HG03460 (cell line): ENCODE measurements at regions not wholly inside any gene's neighbourhood (a gene's known extent, or its start where the extent isn't known, plus 50 kb on each side); places are given as distances from the start of the nearest gene placed in this dataset.
"Not testable (repeated sequence)": the region's sequence is repeated elsewhere in the genome, so short reads cannot be mapped to it uniquely, and the experiment has no call there.

Source experiments
- ATAC-seq: cut with Tn5 transposase; IDR thresholded peaks from one replicate; pipeline ENCODE4 v1.9.1; 2021; ENCODE audit not compliant: unreplicated experiment

GRCh38 chr13:32828711-32829110 is 187.5 kb upstream of the KL start:
- no peak for ATAC-seq

DNA sequence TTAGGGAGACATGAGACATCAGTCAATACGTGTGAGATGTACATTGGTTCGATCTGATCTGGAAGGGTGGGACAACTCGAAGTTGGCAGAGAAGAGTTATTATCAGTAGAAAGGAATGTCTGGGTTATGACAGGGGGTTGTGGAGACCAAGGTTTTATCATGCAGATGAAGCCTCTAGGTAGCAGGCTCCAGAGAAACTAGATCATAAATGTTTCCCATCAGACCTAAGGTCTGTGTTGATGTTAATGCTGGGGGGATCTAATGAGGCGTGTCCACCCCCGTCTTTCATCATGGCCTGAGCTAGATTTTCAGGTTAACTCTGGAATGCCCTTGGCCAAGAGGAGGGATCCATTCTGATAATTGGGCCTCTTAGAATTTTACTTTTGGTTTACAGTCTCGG is 187.0 kb upstream of the KL start:
- no peak for ATAC-seq

GRCh38 chr13:32829676-32830335 is 186.4 kb upstream of the KL start:
- no peak for ATAC-seq

DNA sequence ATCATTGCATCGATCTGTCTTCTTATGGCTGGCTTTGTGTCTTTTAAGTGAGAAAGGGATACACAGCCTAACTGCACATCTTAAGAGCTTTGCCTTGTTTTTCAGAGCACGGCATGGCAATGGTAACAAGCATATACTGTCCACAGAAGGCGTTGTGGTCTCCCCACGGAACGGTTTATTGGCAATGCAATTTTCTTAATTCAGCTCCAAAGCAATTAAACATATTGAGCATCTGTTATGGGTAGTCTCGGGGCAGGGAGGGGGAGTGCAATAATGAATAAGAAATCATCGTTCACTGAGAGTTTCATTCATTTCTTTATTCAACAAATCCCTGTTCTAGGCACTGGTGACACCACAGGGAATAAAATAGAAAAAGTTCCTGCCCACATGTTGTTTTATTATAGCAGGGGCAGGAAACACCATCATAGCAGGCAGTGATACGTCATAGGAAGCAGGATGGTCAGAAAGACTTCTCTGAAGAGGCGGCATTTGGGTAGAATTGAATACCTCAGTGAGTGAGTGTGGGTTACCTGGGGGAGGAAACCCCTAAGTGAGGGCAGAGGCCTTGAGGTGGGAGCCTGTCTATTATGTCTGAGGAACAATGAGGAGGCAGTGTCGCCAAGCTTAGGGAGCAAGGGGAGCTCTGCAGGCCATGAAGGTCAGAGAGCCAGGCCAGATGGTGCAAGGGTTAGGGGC is 185.7 kb upstream of the KL start:
- no peak for ATAC-seq

DNA sequence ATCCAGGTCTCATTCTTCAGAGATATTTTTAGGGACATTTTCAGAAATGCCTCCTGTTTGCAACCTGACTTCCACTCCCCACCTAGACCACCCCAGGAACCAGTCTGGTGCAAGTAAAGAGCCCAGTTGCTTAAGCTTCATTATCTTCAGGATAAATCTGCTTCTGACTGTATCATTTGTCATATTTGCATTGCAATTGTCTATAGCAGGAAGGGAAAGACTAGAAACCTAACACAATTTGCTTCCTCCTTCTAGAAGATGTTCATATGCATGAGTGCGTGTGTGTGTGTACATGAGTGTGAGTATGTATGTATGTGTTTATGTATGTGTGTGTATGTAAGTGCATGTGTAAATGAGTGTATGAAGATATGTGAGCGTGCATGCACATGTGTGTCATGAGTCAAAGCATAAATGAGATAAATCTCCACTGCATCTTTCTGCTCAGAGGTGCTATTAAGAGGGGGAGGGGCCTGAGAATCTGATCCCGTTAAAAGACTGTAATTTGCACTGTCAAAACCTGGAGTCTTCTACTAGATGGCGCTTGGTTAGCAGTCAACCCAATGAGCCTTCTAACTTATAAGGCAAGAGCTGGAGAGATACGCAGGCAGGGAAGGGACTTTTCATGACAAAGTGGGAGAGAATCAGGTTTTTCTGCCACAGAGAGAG is 178.8 kb upstream of the KL start:
- no peak for ATAC-seq

DNA sequence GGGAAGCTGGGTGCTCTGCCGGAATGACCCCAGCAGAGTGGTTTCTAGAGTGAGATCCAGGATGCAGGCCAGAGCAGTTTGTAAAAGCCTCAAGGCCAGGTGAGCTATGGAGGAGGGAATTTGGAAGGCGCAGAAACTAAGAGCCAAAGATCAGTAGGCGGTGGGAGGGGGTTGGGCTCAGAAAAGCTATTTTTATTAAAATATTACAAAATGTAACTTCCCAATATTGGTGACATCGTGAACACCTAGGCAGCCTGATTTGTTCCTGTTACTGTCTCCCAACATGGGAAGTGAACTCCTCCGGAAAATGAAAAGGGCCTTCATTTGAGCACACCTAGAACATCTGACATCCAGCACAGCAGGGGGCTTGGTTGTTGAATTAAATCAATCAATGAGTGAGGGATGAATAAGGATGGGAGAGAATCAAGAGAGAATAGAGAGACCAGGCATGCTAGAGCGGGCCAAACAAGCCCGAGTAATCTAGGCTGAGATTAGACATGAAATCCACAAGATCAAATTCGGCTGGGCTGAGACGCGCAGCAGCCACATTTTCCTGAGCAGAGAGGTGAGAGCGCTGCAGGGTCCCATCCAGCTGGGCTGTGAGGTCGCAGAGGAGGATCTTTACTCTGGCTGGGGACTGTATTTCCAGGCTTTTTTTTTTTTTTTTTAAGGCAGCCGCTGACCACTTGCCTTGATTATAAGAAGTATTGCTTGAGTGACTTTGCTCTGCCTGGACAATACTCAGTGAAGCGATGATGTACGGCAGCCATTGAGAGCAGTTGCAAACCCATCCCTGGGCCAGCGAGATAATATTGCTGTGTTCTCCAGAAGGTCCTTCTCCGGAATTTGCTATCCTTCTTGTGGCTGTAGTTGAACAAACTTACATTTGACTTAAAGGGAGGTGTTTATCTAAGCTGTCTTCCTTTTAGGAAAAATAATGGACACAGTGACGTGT is 178.0 kb upstream of the KL start:
- ATAC-seq = no peak

GRCh38 chr13:32838945-32839344 is 177.3 kb upstream of the KL start:
- ATAC-seq = peak; percentile 73

GRCh38 chr13:32840113-32840512 is 176.1 kb upstream of the KL start:
- no peak for ATAC-seq

- ATAC-seq = peak; percentile 46
Measured at GRCh38 chr13:32840989-32841713, 175.1 kb upstream of the KL start.

GRCh38 chr13:32845952-32846950 is 170.0 kb upstream of the KL start:
- ATAC-seq = no peak

DNA sequence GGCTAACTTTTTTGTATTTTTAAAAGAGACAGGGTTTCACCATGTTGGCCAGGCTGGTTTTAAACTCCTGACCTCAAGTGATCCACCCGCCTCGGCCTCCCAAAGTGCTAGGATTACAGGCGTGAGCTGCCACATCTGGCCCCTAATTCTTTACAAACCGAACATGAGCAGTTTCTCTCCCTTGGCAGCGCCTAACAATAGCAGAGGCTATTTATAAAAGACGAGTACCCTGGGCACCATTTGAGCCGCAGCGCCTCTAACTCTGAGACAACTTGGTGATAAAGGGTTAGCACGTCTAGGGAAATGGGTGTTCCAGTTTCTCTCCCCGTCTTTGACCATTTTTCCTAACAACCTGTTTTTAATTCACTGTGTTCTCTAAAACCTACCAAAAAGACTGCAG is 168.2 kb upstream of the KL start:
- not testable (repeated sequence) for ATAC-seq

DNA sequence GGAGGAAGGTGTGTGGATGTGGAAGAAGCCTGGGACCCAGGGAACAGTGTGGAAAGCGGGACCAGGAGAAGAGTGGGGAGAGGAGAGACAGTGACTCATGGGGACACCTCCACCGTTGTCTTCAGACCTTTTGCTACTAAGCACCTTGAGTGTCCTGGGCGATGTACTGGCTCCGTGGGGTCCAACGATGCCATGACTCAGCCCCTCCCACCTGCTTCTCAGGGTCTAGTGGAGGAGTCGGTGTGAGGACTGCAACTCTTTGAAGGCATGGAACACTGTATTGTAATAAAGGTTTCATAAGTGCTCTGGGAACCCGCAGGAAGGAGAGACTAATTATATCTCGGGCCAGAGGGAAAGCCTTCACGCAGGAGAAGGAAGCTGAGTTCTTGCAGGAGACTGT is 166.9 kb upstream of the KL start:
- ATAC-seq = no peak

DNA sequence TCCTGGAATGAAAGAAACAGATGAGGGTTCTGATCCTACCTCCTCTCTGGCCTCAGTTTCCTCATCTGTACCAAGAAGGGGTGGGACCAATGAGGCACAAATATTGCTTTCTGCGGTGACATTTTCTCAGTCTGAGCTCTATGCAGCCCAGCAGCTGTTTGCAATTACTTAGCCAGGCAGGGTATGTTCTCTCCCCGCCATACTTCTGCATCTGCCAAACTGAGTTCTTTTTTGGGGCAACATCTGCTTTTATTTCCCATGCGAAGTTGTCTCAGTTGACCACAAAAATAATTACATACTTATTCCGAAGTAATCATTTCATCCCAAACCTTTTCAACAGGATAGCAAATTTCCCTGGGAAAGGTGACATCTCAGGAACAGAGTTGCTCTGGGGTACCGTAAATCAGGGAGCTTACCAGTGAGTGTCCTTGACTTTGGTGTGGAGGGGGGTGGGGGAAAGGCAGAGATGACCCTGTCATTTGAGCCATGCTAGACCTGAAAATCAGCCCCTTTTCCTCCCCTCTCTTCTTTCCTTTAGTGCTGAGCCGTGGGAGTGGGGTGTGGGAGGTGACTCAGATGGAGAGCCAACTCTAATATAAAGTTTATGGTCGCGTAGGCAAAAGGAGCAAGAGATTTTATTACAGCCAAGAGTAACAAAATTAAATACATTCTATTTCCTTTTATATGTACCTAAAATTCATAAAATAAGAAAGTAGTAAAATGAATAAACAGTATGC is 165.7 kb upstream of the KL start:
- no peak for ATAC-seq

GRCh38 chr13:32851083-32852069 is 164.8 kb upstream of the KL start:
- no peak for ATAC-seq

GRCh38 chr13:32852526-32852925 is 163.7 kb upstream of the KL start:
- ATAC-seq = no peak

DNA sequence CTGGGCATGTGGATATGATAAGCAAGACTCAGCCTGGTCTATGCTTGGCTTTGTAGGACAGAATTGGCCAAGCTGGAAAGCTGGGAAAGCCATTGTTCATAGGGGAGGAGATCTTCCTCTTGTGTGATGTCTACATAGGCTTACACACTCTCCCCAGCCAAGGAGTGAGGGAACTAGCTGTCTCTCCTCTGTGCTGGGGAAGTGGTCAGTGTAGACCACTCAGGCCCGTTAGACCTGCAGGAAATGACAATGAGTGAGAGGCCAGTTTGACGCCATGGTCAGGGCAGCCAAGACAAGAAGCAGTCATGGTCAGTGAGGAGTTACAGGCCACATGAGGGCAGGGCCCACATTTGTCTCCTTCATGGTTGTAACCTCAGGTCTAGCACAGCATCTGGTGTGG is 159.1 kb upstream of the KL start:
- ATAC-seq = no peak

DNA sequence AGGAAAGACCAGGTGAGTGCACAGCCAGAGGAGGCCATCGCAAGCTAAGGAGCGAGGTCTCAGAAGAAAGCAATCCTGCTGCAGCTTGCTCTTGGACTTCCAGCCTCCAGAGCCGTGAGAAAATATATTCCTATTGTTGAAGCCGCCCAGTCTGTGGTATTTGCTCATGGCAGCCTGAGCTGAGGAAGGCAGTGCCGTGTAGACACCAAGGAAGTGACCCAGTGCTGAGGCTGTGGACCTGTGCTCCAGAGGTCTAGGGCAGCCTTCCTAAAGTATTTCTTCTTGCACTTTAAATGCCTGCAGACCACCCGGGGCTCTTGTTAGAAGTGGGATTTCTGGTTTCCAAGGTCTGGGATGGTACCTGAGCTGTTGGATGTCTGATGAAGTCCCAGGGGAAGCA is 158.5 kb upstream of the KL start:
- no peak for ATAC-seq
